ENCODE measurements at regions not wholly inside any gene's neighbourhood (a gene's known extent, or its start where the extent isn't known, plus 50 kb on each side); places are given as distances from the start of the nearest gene placed in this dataset.

GRCh38 chr21:38958940-38959691 lies 153.4 kb downstream of the ETS2 start:
- no peak for TF ChIP-seq POLR2AphosphoS5 (IDR thresholded peaks at IDR 0.05; ENCODE audit: borderline replicate concordance, low read depth, low read length)
- no peak for TF ChIP-seq EZH2 (IDR thresholded peaks at IDR 0.05)
- TF ChIP-seq FOXP2 (optimal IDR thresholded peaks at IDR 0.05; ENCODE audit: control extremely low read depth, extremely low read length, insufficient read depth), result no peak
